HG02610 (cell line): ENCODE measurements at regions not wholly inside any gene's neighbourhood (a gene's known extent, or its start where the extent isn't known, plus 50 kb on each side); places are given as distances from the start of the nearest gene placed in this dataset.
"Not testable (repeated sequence)": the region's sequence is repeated elsewhere in the genome, so short reads cannot be mapped to it uniquely, and the experiment has no call there.

Experiments
- ATAC-seq: cut with Tn5 transposase; IDR thresholded peaks from one replicate; pipeline ENCODE4 v1.9.1; 2021; ENCODE audit warnings: mild to moderate bottlenecking, moderate library complexity; ENCODE audit not compliant: unreplicated experiment

- ATAC-seq: no peak
Observed at GRCh38 chr10:37478381-37478780, 353.0 kb downstream of the ANKRD30A start.

GRCh38 chr10:37476285-37476684, 350.9 kb downstream of the ANKRD30A start:
- ATAC-seq: no peak

GRCh38 chr10:37474645-37475044, 349.2 kb downstream of the ANKRD30A start:
- ATAC-seq: no peak

GRCh38 chr10:37473906-37474305, 348.5 kb downstream of the ANKRD30A start:
- no peak for ATAC-seq

- no peak for ATAC-seq
Observed at GRCh38 chr10:37467246-37467645, 341.8 kb downstream of the ANKRD30A start.

- ATAC-seq: no peak
Observed at GRCh38 chr10:37456456-37456855, 331.1 kb downstream of the ANKRD30A start.

- ATAC-seq: no peak
Observed at GRCh38 chr10:37448161-37448560, 322.8 kb downstream of the ANKRD30A start.

- no peak for ATAC-seq
Observed at GRCh38 chr10:37442882-37443281, 317.5 kb downstream of the ANKRD30A start.

GRCh38 chr10:37441224-37441623, 315.8 kb downstream of the ANKRD30A start:
- ATAC-seq: not testable (repeated sequence)

GRCh38 chr10:37439826-37440225, 314.4 kb downstream of the ANKRD30A start:
- no peak for ATAC-seq

GRCh38 chr10:37436357-37436756, 311.0 kb downstream of the ANKRD30A start:
- ATAC-seq: no peak

GRCh38 chr10:37434091-37434490, 308.7 kb downstream of the ANKRD30A start:
- no peak for ATAC-seq
